K562 (cell line): ENCODE measurements at regions not wholly inside any gene's neighbourhood (a gene's known extent, or its start where the extent isn't known, plus 50 kb on each side); places are given as distances from the start of the nearest gene placed in this dataset.

Experiments used
- ATAC-seq: fragments of 200-7000 bp; cut with Tn5 transposase; 3 replicates; pipeline ENCODE4 v1.9.1; 2020; ENCODE audit warnings: moderate library complexity
- BruUV-seq: library from RNA; stranded (reverse); fragments of 400-500 nt; replicated peaks from 2 replicates; lab custom pipeline; 2021; lab: Mats Ljungman, UMichigan
- CTCF ChIA-PET: fragments of 300-600 bp; formaldehyde crosslinking; extraction: SDS; loops from one replicate; lab custom pipeline; 2021; ENCODE audit warnings: low intra/inter-chr PET ratio; lab: Yijun Ruan, JAX
- POLR2A ChIA-PET: fragments of 300-600, 350-650 bp; sonication (Branson Sonifier 250); formaldehyde crosslinking; extraction: SDS; loops from one replicate; lab custom pipeline; 2021; ENCODE audit warnings: antibody characterized with exemption, inconsistent platforms; lab: Yijun Ruan, JAX
- DNase-seq, 4 experiments: peaks; one replicate each; pipeline versions ENCODE4 v3.0.0 to v3.0.0-alpha.2; 2011 to 2018; ENCODE audit warnings: low spot score in 3 of 4, mixed read lengths in 3 of 4; ENCODE audit errors: extremely low read depth in 1 of 4
- FAIRE-seq: peaks from 2 replicates; lab custom pipeline; 2011; peaks lifted over from hg19 to GRCh38; lab: Jason Lieb, UNC
- H2AFZ ChIP-seq: 2 replicates; pipeline ENCODE4 v1.6.0; 2011; ENCODE audit warnings: low read depth, low read length, control low read depth, inconsistent platforms
- H3K27ac ChIP-seq: fragments of 200-600 bp; 3 replicates; pipeline ENCODE4 v1.8.0; 2011; ENCODE audit warnings: low read depth, mild to moderate bottlenecking, control low read depth, inconsistent platforms, low read length, moderate library complexity, mixed read lengths; ENCODE audit errors: extremely low read depth
- H3K27me3 ChIP-seq, 2 experiments: fragments of 300-600 bp in 1 of 2; 2 replicates in 1 of 2; 3 replicates in 1 of 2; pipeline versions ENCODE4 v1.6.0 to v1.8.0; 2011; ENCODE audit warnings: inconsistent platforms in 2 of 2, low read length in 2 of 2, mild to moderate bottlenecking in 1 of 2, mixed read lengths in 1 of 2, moderate library complexity in 1 of 2; ENCODE audit not compliant: control insufficient read depth in 2 of 2, insufficient read depth in 2 of 2
- H3K36me3 ChIP-seq: fragments of 300-600 bp; 3 replicates; pipeline ENCODE4 v1.8.0; 2011; ENCODE audit warnings: mild to moderate bottlenecking, low read length, inconsistent platforms; ENCODE audit not compliant: control insufficient read depth, insufficient read depth
- H3K4me1 ChIP-seq, 2 experiments: fragments of 200-600 bp in 1 of 2; replicated peaks in 1 of 2; 2 replicates in 1 of 2; 3 replicates in 1 of 2; pipeline versions ENCODE4 v1.5.1 to v1.8.0; 2011; ENCODE audit warnings: inconsistent platforms in 2 of 2, low read length in 2 of 2, mild to moderate bottlenecking in 1 of 2, mixed read lengths in 1 of 2, moderate library complexity in 1 of 2; ENCODE audit not compliant: control insufficient read depth in 2 of 2, insufficient read depth in 2 of 2
- H3K4me2 ChIP-seq: 2 replicates; pipeline ENCODE4 v1.6.1; 2011; ENCODE audit warnings: low read length, control low read depth, inconsistent platforms, mixed read lengths; ENCODE audit not compliant: insufficient read depth
- H3K4me3 ChIP-seq: fragments of 200-600 bp; sonication (generic), shearing (Covaris generic); 2 replicates; pipeline ENCODE4 v1.5.1; 2016; ENCODE audit warnings: control low read depth, inconsistent platforms
- H3K79me2 ChIP-seq: fragments of 200-600 bp; 3 replicates; pipeline ENCODE4 v1.8.0; 2011; ENCODE audit warnings: low read length, inconsistent platforms; ENCODE audit not compliant: control insufficient read depth, insufficient read depth
- H3K9ac ChIP-seq, 2 experiments: 2 replicates each; pipeline versions ENCODE4 v1.6.0 to v1.6.1; 2011; ENCODE audit warnings: low read depth in 2 of 2, low read length in 2 of 2, control low read depth in 1 of 2, inconsistent platforms in 1 of 2, mild to moderate bottlenecking in 1 of 2, mixed read lengths in 1 of 2; ENCODE audit not compliant: insufficient read depth in 1 of 2
- H3K9me1 ChIP-seq: one replicate; pipeline ENCODE4 v1.6.0; 2011; ENCODE audit warnings: inconsistent platforms, mild to moderate bottlenecking, low read length, moderate library complexity; ENCODE audit not compliant: control insufficient read depth, insufficient read depth
- H3K9me3 ChIP-seq: replicated peaks from 2 replicates; pipeline ENCODE4 v1.5.1; 2011; ENCODE audit warnings: low read depth, low read length, inconsistent platforms; ENCODE audit not compliant: control insufficient read depth, insufficient read depth
- H4K20me1 ChIP-seq: replicated peaks from 2 replicates; pipeline ENCODE4 v1.6.1; 2011; ENCODE audit warnings: low read length, inconsistent platforms, mixed read lengths; ENCODE audit not compliant: control insufficient read depth, insufficient read depth
- C11orf30 ChIP-seq: fragments of 450-650 bp; IDR thresholded peaks from 2 replicates; pipeline ENCODE4 v1.6.1; 2016; ENCODE audit warnings: low read depth, mild to moderate bottlenecking
- CEBPG ChIP-seq, 3 experiments: fragments of 200-800 bp in 1 of 3; sonication (Bioruptor generic) in 1 of 3; sonication (generic) in 1 of 3; formaldehyde crosslinking in 1 of 3; IDR thresholded peaks in 2 of 3; conservative IDR thresholded peaks in 1 of 3; 2 replicates each; pipeline versions ENCODE4 v1.6.1 to v1.8.0; 2016 to 2022; ENCODE audit warnings: missing compliant biosample characterization in 2 of 3, missing genetic modification characterization in 2 of 3, mild to moderate bottlenecking in 1 of 3, missing genetic modification reagents in 1 of 3
- FOXP1 ChIP-seq: sonication (generic); formaldehyde crosslinking; IDR thresholded peaks from 2 replicates; pipeline ENCODE4 v1.8.0; 2022; ENCODE audit warnings: mild to moderate bottlenecking, missing genetic modification reagents
- LCOR ChIP-seq: sonication (generic); formaldehyde crosslinking; IDR thresholded peaks from 2 replicates; pipeline ENCODE4 v1.8.0; 2022; ENCODE audit warnings: mild to moderate bottlenecking, missing genetic modification reagents
- PBX2 ChIP-seq, 2 experiments: IDR thresholded peaks in 1 of 2; conservative IDR thresholded peaks in 1 of 2; 2 replicates each; pipeline ENCODE4 v1.6.1; 2016; ENCODE audit warnings: low read depth in 2 of 2, mild to moderate bottlenecking in 1 of 2, missing compliant biosample characterization in 1 of 2, missing genetic modification characterization in 1 of 2, moderate library complexity in 1 of 2
- SAP30 ChIP-seq: fragments of 200-600 bp; sonication (generic); IDR thresholded peaks from 2 replicates; pipeline ENCODE4 v1.6.1; 2012; ENCODE audit warnings: borderline replicate concordance, low read depth, mild to moderate bottlenecking, moderate library complexity, low read length, control low read depth, inconsistent platforms; ENCODE audit not compliant: insufficient read depth, poor library complexity, severe bottlenecking
- ZBTB43 ChIP-seq: sonication (generic); formaldehyde crosslinking; IDR thresholded peaks from 2 replicates; pipeline ENCODE4 v1.8.0; 2023; ENCODE audit warnings: mild to moderate bottlenecking, missing genetic modification reagents
- ZNF280B ChIP-seq: fragments of 250-450 bp; sonication (Bioruptor Pico); IDR thresholded peaks from 2 replicates; pipeline ENCODE4 v1.5.1; 2021; ENCODE audit warnings: mild to moderate bottlenecking
- ZNF316 ChIP-seq: fragments of 450-650 bp; IDR thresholded peaks from 2 replicates; pipeline ENCODE4 v1.6.1; 2016
- WGBS: fragments of 100-300 bp; shearing (Covaris generic); methylation state at CpG from one replicate; pipeline ENCODE4 v1.1.6; 2016; ENCODE audit warnings: low coverage, mixed read lengths; ENCODE audit not compliant: insufficient coverage; ENCODE audit errors: missing lambda C conversion rate; 5-methylcytosine and 5-hydroxymethylcytosine counted together
- in situ Hi-C: fragments of 300-500 bp; cut with MboI; formaldehyde crosslinking; loops from 4 replicates; pipeline ENCODE4 v1.15.0; 2018; ENCODE audit warnings: inconsistent platforms, mixed read lengths
- intact Hi-C: fragments of 100-400 bp; cut with micrococcal nuclease; formaldehyde crosslinking; loops from 2 replicates; pipeline ENCODE4 v1.14.2; 2022

GRCh38 chr4:81632581-81633299 is 161.0 kb upstream of the RASGEF1B start:
- 2% methylated on average over 9 of the region's 9 CpGs for WGBS
- CTCF ChIA-PET: no interaction called here
- in situ Hi-C loops: no loop called here

GRCh38 chr4:81631958-81632441 is 160.3 kb upstream of the RASGEF1B start:
- intact Hi-C loops (no loop called here), in situ Hi-C loops (no loop called here)
- no peak for FAIRE-seq
- TF ChIP-seq ZNF280B (CRISPR knock-in tag): no peak
- TF ChIP-seq ZNF316: peak; percentile 90
- TF ChIP-seq PBX2 (CRISPR knock-in tag; IDR thresholded peaks at IDR 0.05; ENCODE audit: low read depth): no peak
- TF ChIP-seq PBX2 (tag; conservative IDR thresholded peaks at IDR 0.05; ENCODE audit: low read depth): 0 out of 2 replicates have a peak, but pooled peaks have one; percentile 14
- TF ChIP-seq C11orf30: peak; percentile 88
- TF ChIP-seq FOXP1 (CRISPR knock-in tag): no peak
- TF ChIP-seq ZBTB43: no peak
- TF ChIP-seq LCOR: no peak

More at GRCh38 chr4:81632581-81633299, 161.0 kb upstream of the RASGEF1B start:
- Histone ChIP-seq H2AFZ (no peak overlapping the region), H3K36me3 (no peaks in the 10 kb centered on the region), H3K4me1 (no peaks in the 10 kb centered on the region), H3K4me3 (no peak overlapping the region), H3K79me2 (no peaks in the 10 kb centered on the region), H3K9ac (no peak overlapping the region), H3K27me3 (no peaks in the 10 kb centered on the region; a peak in 2 of 5 replicates), H3K9me1 (no peaks in the 10 kb centered on the region), H3K27ac (no peak overlapping the region), H3K9me3 (no peaks in the 10 kb centered on the region), H4K20me1 (no peaks in the 10 kb centered on the region), H3K4me2 (no peak overlapping the region)
- intact Hi-C loops: no loop called here
- POLR2A ChIA-PET: no interaction called here
- ATAC-seq (no peak), DNase-seq (no peak), FAIRE-seq (no peak)
- TF ChIP-seq SAP30 (no peak), CEBPG (CRISPR knock-in tag; IDR thresholded peaks at IDR 0.05) (no peak), CEBPG (tag; conservative IDR thresholded peaks at IDR 0.05 in 1 of 2, IDR thresholded peaks at IDR 0.05 in 1 of 2) (peak in 1 of 2 experiments; percentile 57; a peak in 2 of 4 replicates)
- BruUV-seq: no TSS peak

More at GRCh38 chr4:81631958-81632441, 160.3 kb upstream of the RASGEF1B start:
- H3K79me2 ChIP-seq: no peaks in the 10 kb centered on the region
- H3K9ac ChIP-seq: no peak overlapping the region
- ChIA-PET POLR2A (no interaction called here), CTCF (no interaction called here)
- no peaks in the 10 kb centered on the region for H3K9me1 ChIP-seq
- no peaks in the 10 kb centered on the region; a peak in 2 of 5 replicates for H3K27me3 ChIP-seq
- no peaks in the 10 kb centered on the region for H3K9me3 ChIP-seq
- no peaks in the 10 kb centered on the region for H3K4me1 ChIP-seq
- H2AFZ ChIP-seq: no peak overlapping the region
- H3K36me3 ChIP-seq: no peaks in the 10 kb centered on the region
- H4K20me1 ChIP-seq: no peaks in the 10 kb centered on the region
- H3K27ac ChIP-seq: no peak overlapping the region
- WGBS: 2% methylated on average over 4 of the region's 4 CpGs
- ATAC-seq: peak; percentile 43; the same call in 2 of the 3 replicates
- DNase-seq: peak in 2 of 4 experiments; percentile 7 to 9
- H3K4me2 ChIP-seq: no peak overlapping the region
- no peak overlapping the region for H3K4me3 ChIP-seq
- no TSS peak for BruUV-seq
